Breast epithelium (tissue), 4 donors: ENCODE measurements at regions not wholly inside any gene's neighbourhood (a gene's known extent, or its start where the extent isn't known, plus 50 kb on each side); places are given as distances from the start of the nearest gene placed in this dataset.

Experiments used
- DNase-seq, 2 donors: peaks; one replicate each; pipeline ENCODE4 v3.0.0-alpha.2; 2019; ENCODE audit warnings: low spot score in 2 of 2
- H3K27ac ChIP-seq, 2 donors: fragments of 200-600 bp; sonication (generic) in 1 of 2; one replicate each; pipeline ENCODE4 v1.5.1; 2016 to 2019; ENCODE audit warnings: mild to moderate bottlenecking in 1 of 2
- H3K27me3 ChIP-seq, 2 donors: fragments of 200-600 bp; sonication (generic) in 1 of 2; one replicate each; pipeline versions ENCODE4 v1.5.1 to v1.6.0; 2017 to 2019; ENCODE audit warnings: control low read depth in 1 of 2, mild to moderate bottlenecking in 1 of 2
- H3K36me3 ChIP-seq: fragments of 200-600 bp; one replicate; pipeline ENCODE4 v1.5.1; 2019
- H3K4me1 ChIP-seq, 2 donors: fragments of 200-600 bp; sonication (generic); one replicate each; pipeline ENCODE4 v1.5.1; 2016 to 2019; ENCODE audit warnings: control low read depth in 1 of 2
- H3K4me3 ChIP-seq, 3 donors: fragments of 200-600 bp; sonication (generic); 1 replicate in 2 of 3; 2 replicates in 1 of 3; pipeline ENCODE4 v1.5.1; 2016 to 2019; ENCODE audit warnings: mild to moderate bottlenecking in 3 of 3, moderate library complexity in 2 of 3
- H3K9me3 ChIP-seq, 2 donors: fragments of 200-600 bp; sonication (generic) in 1 of 2; one replicate each; pipeline ENCODE4 v1.5.1; 2016 to 2019; ENCODE audit warnings: control low read depth in 1 of 2
- POLR2A ChIP-seq: fragments of 450-650 bp; IDR thresholded peaks from one replicate; pipeline ENCODE4 v1.6.1; 2016; ENCODE audit warnings: antibody characterized with exemption, mild to moderate bottlenecking, moderate library complexity
- POLR2AphosphoS5 ChIP-seq, 3 donors: sonication (generic); formaldehyde crosslinking; IDR thresholded peaks; one replicate each; pipeline ENCODE4 v1.6.1; 2017; ENCODE audit warnings: antibody characterized with exemption in 3 of 3
- intact Hi-C: fragments of 100-400 bp; cut with DNase I; formaldehyde crosslinking; loops from one replicate; pipeline ENCODE4 v1.15.1; 2023; ENCODE audit warnings: low total_unique reads
- TF ChIP-seq, protein P1 (sequence below), 3 donors: fragments of 450-650 bp; IDR thresholded peaks; one replicate each; pipeline ENCODE4 v1.5.1; 2016 to 2017; ENCODE audit warnings: antibody characterized with exemption in 3 of 3, mild to moderate bottlenecking in 3 of 3, moderate library complexity in 3 of 3

DNA sequence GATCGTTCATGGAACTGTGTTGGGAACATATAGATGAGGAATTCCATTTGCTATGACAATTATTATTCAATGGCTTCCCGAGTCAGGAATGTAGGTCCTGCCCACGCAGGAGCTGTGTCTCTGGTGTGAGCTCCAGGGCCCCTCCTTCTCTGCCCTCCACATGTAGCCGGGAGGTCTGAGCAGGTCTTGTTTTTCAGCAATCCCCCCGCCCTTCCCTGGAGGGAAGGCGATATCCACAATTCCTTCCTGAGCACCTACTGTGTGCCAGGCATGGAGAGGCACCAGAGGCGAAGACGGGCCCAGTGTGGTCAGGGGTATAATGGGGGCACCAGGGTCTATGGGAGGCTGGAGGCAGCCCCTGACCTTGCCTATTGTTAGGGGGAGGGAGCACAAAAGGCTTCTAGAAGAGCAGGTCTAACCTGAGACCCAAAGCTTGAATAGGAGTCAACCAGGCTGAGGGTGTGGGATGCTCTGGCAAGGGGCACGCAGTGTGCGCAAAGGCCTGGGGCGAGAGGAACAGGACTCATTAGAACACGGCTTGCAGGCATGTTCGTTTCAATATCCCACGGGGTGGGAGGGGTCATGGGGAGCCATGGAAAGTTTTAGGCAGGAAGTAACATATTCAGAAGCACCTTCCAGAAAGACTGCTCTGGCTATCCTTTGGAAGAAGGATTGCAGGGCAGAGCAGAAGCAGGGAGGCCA, 154.9 kb downstream of the C9orf50 start:
- Histone ChIP-seq H3K4me3 (no peak overlapping the region), H3K27ac (peak overlapping the region; percentile 64 to 82), H3K36me3 (no peaks in the 10 kb centered on the region), H3K4me1 (peaks cover 14 to 21% of the 10 kb centered on the region in 2 donors), H3K27me3 (no peaks in the 10 kb centered on the region), H3K9me3 (no peaks in the 10 kb centered on the region)
- intact Hi-C loops, result loop anchor here (10.0 kb wide), 1 partner anchor 131 kb away; no protein-coding TSS in a partner anchor
- TF ChIP-seq, protein P1, sequence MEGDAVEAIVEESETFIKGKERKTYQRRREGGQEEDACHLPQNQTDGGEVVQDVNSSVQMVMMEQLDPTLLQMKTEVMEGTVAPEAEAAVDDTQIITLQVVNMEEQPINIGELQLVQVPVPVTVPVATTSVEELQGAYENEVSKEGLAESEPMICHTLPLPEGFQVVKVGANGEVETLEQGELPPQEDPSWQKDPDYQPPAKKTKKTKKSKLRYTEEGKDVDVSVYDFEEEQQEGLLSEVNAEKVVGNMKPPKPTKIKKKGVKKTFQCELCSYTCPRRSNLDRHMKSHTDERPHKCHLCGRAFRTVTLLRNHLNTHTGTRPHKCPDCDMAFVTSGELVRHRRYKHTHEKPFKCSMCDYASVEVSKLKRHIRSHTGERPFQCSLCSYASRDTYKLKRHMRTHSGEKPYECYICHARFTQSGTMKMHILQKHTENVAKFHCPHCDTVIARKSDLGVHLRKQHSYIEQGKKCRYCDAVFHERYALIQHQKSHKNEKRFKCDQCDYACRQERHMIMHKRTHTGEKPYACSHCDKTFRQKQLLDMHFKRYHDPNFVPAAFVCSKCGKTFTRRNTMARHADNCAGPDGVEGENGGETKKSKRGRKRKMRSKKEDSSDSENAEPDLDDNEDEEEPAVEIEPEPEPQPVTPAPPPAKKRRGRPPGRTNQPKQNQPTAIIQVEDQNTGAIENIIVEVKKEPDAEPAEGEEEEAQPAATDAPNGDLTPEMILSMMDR (IDR thresholded peaks at IDR 0.05), result no peak
- no peak for TF ChIP-seq POLR2A
- no peak for TF ChIP-seq POLR2AphosphoS5 (IDR thresholded peaks at IDR 0.05)
- DNase-seq, result no peak

GRCh38 chr9:129464972-129465833, 155.7 kb downstream of the C9orf50 start:
- intact Hi-C loops, result loop anchor here (10.0 kb wide), 1 partner anchor 130 kb away; no protein-coding TSS in a partner anchor
- H3K4me1 ChIP-seq, result peaks cover 18 to 21% of the 10 kb centered on the region in 2 donors

DNA sequence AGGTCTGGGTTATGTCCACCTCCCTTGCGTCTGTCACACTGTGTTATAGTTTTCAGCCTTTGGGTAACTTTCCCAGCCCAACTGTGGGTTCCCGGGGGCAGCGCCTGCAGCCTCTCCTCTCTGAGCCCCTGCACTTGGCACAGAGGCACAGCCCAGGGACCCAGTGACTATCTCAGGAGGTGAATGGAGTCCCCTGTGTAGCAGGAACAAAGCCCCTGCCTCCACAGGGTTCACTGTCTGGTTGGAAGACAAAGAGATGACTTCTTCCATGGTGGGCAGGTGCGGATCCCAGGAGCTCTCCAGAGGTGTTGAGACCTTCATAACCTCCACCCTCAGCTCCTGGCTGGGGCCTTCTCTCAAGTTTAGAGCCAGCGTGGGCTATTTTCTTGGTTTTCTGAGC, 156.9 kb downstream of the C9orf50 start:
- Histone ChIP-seq H3K4me3 (no peak overlapping the region), H3K27me3 (no peaks in the 10 kb centered on the region), H3K9me3 (no peaks in the 10 kb centered on the region), H3K27ac (peak overlapping the region; percentile 20 to 21), H3K36me3 (no peaks in the 10 kb centered on the region), H3K4me1 (peaks cover 28 to 33% of the 10 kb centered on the region in 2 donors)
- intact Hi-C loops, result loop anchor here (10.0 kb wide), 1 partner anchor 129 kb away; no protein-coding TSS in a partner anchor
- DNase-seq, result no peak
- TF ChIP-seq, protein P1 (IDR thresholded peaks at IDR 0.05), result no peak
- TF ChIP-seq POLR2AphosphoS5 (IDR thresholded peaks at IDR 0.05) (no peak), POLR2A (no peak)

More at GRCh38 chr9:129464972-129465833, 155.7 kb downstream of the C9orf50 start:
- Histone ChIP-seq H3K9me3 (no peaks in the 10 kb centered on the region), H3K4me3 (peak overlapping the region in 1 of 3 donors; percentile 3), H3K36me3 (no peaks in the 10 kb centered on the region), H3K27ac (peak overlapping the region; percentile 64 to 82), H3K27me3 (no peaks in the 10 kb centered on the region)
- no peak for DNase-seq
- no peak for TF ChIP-seq POLR2A
- TF ChIP-seq, protein P1 (IDR thresholded peaks at IDR 0.05), result no peak
- TF ChIP-seq POLR2AphosphoS5 (IDR thresholded peaks at IDR 0.05), result no peak

- Histone ChIP-seq H3K36me3 (no peaks in the 10 kb centered on the region), H3K27me3 (no peaks in the 10 kb centered on the region), H3K4me1 (peaks cover 34 to 38% of the 10 kb centered on the region in 2 donors), H3K9me3 (no peaks in the 10 kb centered on the region), H3K27ac (peak overlapping the region; percentile 20 to 21), H3K4me3 (no peak overlapping the region)
- DNase-seq, result no peak
- TF ChIP-seq, protein P1 (IDR thresholded peaks at IDR 0.05), result no peak
- TF ChIP-seq POLR2A (no peak), POLR2AphosphoS5 (IDR thresholded peaks at IDR 0.05) (no peak)
- intact Hi-C loops, result loop anchor here (10.0 kb wide), 1 partner anchor 129 kb away; no protein-coding TSS in a partner anchor
Observed at GRCh38 chr9:129463477-129463876, 157.4 kb downstream of the C9orf50 start.
